ENCODE measurements at regions not wholly inside any gene's neighbourhood (a gene's known extent, or its start where the extent isn't known, plus 50 kb on each side); places are given as distances from the start of the nearest gene placed in this dataset.

DNA sequence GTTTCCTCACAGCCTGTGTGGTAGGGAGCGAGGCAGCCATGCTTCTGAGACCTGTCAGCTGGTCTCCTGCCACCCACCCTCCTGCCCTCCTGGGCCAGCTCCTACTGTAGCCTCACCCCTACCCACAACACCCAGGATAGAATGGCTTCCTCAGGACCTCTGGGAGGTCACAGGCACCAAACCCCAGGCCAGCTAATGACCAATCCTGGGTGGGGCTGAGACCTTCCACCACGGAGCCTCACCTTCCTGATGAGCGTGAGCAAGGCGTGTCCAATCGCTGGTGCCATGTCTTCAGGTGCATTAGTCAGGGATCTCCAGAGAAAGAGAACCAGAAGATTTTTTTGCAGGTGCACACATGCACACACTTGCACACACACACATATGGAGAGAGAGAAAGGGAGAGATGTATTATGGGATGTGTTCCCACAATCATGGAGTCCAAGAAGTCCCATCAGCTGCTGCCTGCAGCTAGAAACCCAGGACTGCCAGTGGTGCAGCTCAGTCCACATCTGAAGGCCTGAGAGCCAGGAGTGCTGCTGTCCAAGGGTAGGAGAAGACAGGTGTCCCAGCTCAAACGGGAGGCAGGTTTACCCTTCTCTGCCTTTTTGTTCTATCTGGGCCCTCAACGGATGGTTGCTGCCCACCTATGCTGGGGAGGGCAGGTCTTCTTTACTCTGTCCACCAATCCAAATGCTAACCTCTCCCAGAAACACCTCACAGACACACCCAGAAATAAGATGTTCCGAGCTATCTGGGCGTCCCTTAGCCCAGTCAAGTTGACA, 70.4 kb upstream of the HDAC4 start:
- Mint-ChIP-seq H3K27me3 (ENCODE audit: unreplicated experiment) (peaks cover 8% of the 10 kb centered on the region), H3K27ac (ENCODE audit: unreplicated experiment) (no peak overlapping the region), H3K4me3 (ENCODE audit: unreplicated experiment) (no peak overlapping the region), H3K4me1 (ENCODE audit: low read depth, unreplicated experiment) (no peaks in the 10 kb centered on the region), H3K36me3 (ENCODE audit: unreplicated experiment) (peaks cover 16% of the 10 kb centered on the region), H3K9me3 (ENCODE audit: unreplicated experiment) (peaks cover 6% of the 10 kb centered on the region)
- no peak for DNase-seq
- TF ChIP-seq, protein P1, sequence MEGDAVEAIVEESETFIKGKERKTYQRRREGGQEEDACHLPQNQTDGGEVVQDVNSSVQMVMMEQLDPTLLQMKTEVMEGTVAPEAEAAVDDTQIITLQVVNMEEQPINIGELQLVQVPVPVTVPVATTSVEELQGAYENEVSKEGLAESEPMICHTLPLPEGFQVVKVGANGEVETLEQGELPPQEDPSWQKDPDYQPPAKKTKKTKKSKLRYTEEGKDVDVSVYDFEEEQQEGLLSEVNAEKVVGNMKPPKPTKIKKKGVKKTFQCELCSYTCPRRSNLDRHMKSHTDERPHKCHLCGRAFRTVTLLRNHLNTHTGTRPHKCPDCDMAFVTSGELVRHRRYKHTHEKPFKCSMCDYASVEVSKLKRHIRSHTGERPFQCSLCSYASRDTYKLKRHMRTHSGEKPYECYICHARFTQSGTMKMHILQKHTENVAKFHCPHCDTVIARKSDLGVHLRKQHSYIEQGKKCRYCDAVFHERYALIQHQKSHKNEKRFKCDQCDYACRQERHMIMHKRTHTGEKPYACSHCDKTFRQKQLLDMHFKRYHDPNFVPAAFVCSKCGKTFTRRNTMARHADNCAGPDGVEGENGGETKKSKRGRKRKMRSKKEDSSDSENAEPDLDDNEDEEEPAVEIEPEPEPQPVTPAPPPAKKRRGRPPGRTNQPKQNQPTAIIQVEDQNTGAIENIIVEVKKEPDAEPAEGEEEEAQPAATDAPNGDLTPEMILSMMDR (IDR thresholded peaks at IDR 0.05; ENCODE audit: partially characterized antibody, unreplicated experiment): no peak

DNA sequence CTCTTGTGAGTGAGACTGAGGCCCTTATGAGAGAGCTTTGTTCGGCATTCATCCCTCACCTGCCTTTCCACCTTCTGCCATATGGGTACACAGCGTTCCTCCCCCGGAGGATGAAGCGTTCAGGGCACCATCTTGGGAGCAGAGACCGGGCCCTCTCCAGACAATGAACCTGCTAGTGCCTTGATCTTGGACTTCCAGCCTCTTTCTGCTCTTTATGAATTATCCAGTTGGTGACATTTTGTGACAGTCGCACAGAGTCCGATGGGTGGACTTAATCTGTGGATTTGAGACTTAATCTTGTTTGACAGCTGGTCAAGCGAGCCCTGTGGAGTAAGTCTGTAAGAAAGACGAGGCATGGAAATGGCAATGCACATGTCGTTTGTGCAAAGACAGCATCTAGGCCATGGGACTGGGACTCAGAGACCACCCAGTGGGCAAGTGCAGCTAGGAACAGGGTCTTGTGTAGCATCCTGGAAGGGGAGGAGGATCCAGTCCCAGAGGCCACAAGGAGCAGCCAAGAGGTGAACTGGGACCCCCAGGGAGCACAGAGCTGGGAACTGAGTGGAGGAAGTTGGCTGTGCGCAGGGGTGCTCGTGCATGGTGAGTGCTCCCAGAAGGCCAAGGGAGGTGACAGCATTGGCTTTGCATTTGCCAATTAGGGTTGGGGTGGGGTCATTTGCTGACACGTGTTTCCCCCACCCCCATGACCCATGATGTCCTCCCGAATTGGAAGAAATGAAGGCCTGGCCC, 69.5 kb upstream of the HDAC4 start:
- DNase-seq: no peak
- TF ChIP-seq, protein P1 (IDR thresholded peaks at IDR 0.05; ENCODE audit: partially characterized antibody, unreplicated experiment): no peak
- no peak overlapping the region for H3K4me3 Mint-ChIP-seq (ENCODE audit: unreplicated experiment)
- no peaks in the 10 kb centered on the region for H3K4me1 Mint-ChIP-seq (ENCODE audit: low read depth, unreplicated experiment)
- no peak overlapping the region for H3K27ac Mint-ChIP-seq (ENCODE audit: unreplicated experiment)
- H3K27me3 Mint-ChIP-seq (ENCODE audit: unreplicated experiment): peaks cover 4% of the 10 kb centered on the region
- H3K36me3 Mint-ChIP-seq (ENCODE audit: unreplicated experiment): peaks cover 16% of the 10 kb centered on the region
- peaks cover 6% of the 10 kb centered on the region for H3K9me3 Mint-ChIP-seq (ENCODE audit: unreplicated experiment)

DNA sequence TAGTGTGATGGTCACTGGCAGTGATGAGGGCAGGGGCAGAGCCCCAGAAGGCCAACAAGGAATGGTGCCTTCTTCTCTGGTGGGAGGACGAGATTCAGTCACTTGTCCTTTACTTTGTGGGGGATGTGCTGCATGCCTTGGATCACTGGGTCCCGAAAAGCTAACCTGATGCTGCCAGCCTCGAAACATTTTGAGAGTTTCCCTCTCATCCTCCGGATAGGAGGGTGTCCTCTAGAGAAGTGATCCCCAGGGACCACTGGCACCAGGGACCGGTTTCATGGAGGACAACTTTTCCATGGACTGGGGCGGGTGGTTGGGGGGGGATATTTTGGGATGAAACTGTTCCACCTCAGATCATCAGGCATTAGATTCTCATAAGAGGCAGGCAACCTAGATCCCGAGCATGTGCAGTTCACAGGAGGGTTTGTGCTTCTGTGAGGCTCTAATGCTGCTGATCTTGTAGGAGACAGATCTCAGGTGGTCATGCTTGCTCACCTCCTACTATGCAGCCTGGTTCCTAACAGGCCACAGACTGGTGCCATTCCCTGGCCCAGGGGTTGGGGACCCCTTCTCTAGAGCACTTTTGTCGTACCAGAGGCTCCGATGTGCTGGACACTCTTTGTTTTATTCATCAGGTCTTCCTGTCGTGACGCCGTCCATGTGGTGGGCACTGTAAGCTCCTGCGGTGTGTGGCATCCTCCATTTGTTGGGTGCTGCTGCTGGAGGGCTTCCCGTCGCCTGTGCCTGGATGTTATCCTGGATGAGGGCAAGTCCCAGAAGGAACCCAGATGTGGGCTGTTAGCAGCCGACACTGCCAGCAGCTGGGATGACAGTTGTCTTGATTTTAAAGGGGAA, 68.5 kb upstream of the HDAC4 start:
- no peaks in the 10 kb centered on the region for H3K4me1 Mint-ChIP-seq (ENCODE audit: low read depth, unreplicated experiment)
- peaks cover 6% of the 10 kb centered on the region for H3K9me3 Mint-ChIP-seq (ENCODE audit: unreplicated experiment)
- DNase-seq: no peak
- peaks cover 13% of the 10 kb centered on the region for H3K36me3 Mint-ChIP-seq (ENCODE audit: unreplicated experiment)
- no peak overlapping the region for H3K27ac Mint-ChIP-seq (ENCODE audit: unreplicated experiment)
- H3K4me3 Mint-ChIP-seq (ENCODE audit: unreplicated experiment): no peak overlapping the region
- TF ChIP-seq, protein P1 (IDR thresholded peaks at IDR 0.05; ENCODE audit: partially characterized antibody, unreplicated experiment): no peak
- H3K27me3 Mint-ChIP-seq (ENCODE audit: unreplicated experiment): peaks cover 4% of the 10 kb centered on the region

- no peak for DNase-seq
- Mint-ChIP-seq H3K4me1 (ENCODE audit: low read depth, unreplicated experiment) (peaks cover under 1% of the 10 kb centered on the region), H3K27ac (ENCODE audit: unreplicated experiment) (no peak overlapping the region), H3K9me3 (ENCODE audit: unreplicated experiment) (peaks cover 6% of the 10 kb centered on the region), H3K4me3 (ENCODE audit: unreplicated experiment) (no peak overlapping the region), H3K36me3 (ENCODE audit: unreplicated experiment) (peaks cover 10% of the 10 kb centered on the region), H3K27me3 (ENCODE audit: unreplicated experiment) (peaks cover 4% of the 10 kb centered on the region)
- TF ChIP-seq, protein P1 (IDR thresholded peaks at IDR 0.05; ENCODE audit: partially characterized antibody, unreplicated experiment): no peak
Measured at GRCh38 chr2:239468491-239469105, 67.8 kb upstream of the HDAC4 start.
